Activated naive CD8-positive, alpha-beta T cell treated with anti-CD3 and anti-CD28 coated beads, Interleukin-2, amount 10 ng/mL, durations not matched to agents 7 days and 5 days (primary cell): ENCODE measurements at regions not wholly inside any gene's neighbourhood (a gene's known extent, or its start where the extent isn't known, plus 50 kb on each side); places are given as distances from the start of the nearest gene placed in this dataset.

Experiments
- ATAC-seq: fragments of 150-1000 bp; cut with Tn5 transposase; one replicate; pipeline ENCODE4 v1.10.0; 2021; ENCODE audit warnings: low read depth, moderate library complexity
- POLR2A ChIA-PET: fragments of 350-600 bp; sonication (Branson Sonifier 250); formaldehyde crosslinking; loops from one replicate; lab custom pipeline; 2021; ENCODE audit warnings: antibody characterized with exemption; lab: Charles Lee
- DNase-seq: peaks from one replicate; pipeline ENCODE4 v3.0.0; 2021
- H3K27ac Mint-ChIP-seq: one replicate; pipeline ENCODE4 v1.8.0; 2022; ENCODE audit warnings: mild to moderate bottlenecking, mixed read lengths
- H3K27me3 Mint-ChIP-seq: one replicate; pipeline ENCODE4 v1.8.0; 2022; ENCODE audit warnings: mild to moderate bottlenecking, moderate library complexity, mixed read lengths
- H3K36me3 Mint-ChIP-seq: one replicate; pipeline ENCODE4 v1.8.0; 2021; ENCODE audit warnings: mild to moderate bottlenecking, mixed read lengths
- H3K4me1 Mint-ChIP-seq: one replicate; pipeline ENCODE4 v1.8.0; 2021; ENCODE audit warnings: mixed read lengths
- H3K4me3 Mint-ChIP-seq: one replicate; pipeline ENCODE4 v1.8.0; 2022; ENCODE audit warnings: mild to moderate bottlenecking, moderate library complexity, mixed read lengths
- H3K9me3 Mint-ChIP-seq: one replicate; pipeline ENCODE4 v1.8.0; 2021; ENCODE audit warnings: mixed read lengths

GRCh38 chr2:153140498-153140897 lies 338.1 kb downstream of the RPRM start:
- Mint-ChIP-seq H3K4me3 (no peak overlapping the region), H3K27ac (no peak overlapping the region), H3K4me1 (no peaks in the 10 kb centered on the region), H3K27me3 (no peaks in the 10 kb centered on the region), H3K9me3 (no peaks in the 10 kb centered on the region), H3K36me3 (no peaks in the 10 kb centered on the region)
- DNase-seq (no peak), ATAC-seq (no peak)
- POLR2A ChIA-PET, result no interaction called here

- no peak for DNase-seq
- Mint-ChIP-seq H3K27me3 (no peaks in the 10 kb centered on the region), H3K36me3 (no peaks in the 10 kb centered on the region), H3K9me3 (no peaks in the 10 kb centered on the region), H3K4me3 (no peak overlapping the region), H3K4me1 (no peaks in the 10 kb centered on the region), H3K27ac (no peak overlapping the region)
- POLR2A ChIA-PET, result no interaction called here
- ATAC-seq, result no peak
Measured at GRCh38 chr2:153138651-153139375, 339.7 kb downstream of the RPRM start.

GRCh38 chr2:153136216-153136615 lies 342.3 kb downstream of the RPRM start:
- H3K36me3 Mint-ChIP-seq, result no peaks in the 10 kb centered on the region
- H3K27me3 Mint-ChIP-seq, result no peaks in the 10 kb centered on the region
- H3K27ac Mint-ChIP-seq, result no peak overlapping the region
- ATAC-seq (no peak), DNase-seq (no peak)
- no peak overlapping the region for H3K4me3 Mint-ChIP-seq
- POLR2A ChIA-PET, result no interaction called here
- H3K9me3 Mint-ChIP-seq, result no peaks in the 10 kb centered on the region
- no peaks in the 10 kb centered on the region for H3K4me1 Mint-ChIP-seq

- H3K27ac Mint-ChIP-seq, result no peak overlapping the region
Measured at GRCh38 chr2:153134725-153135124, 343.8 kb downstream of the RPRM start.

GRCh38 chr2:153133716-153134115 lies 344.8 kb downstream of the RPRM start:
- no peaks in the 10 kb centered on the region for H3K27me3 Mint-ChIP-seq
- H3K36me3 Mint-ChIP-seq, result no peaks in the 10 kb centered on the region
- POLR2A ChIA-PET, result no interaction called here
- H3K9me3 Mint-ChIP-seq, result no peaks in the 10 kb centered on the region
- no peaks in the 10 kb centered on the region for H3K4me1 Mint-ChIP-seq
- DNase-seq, result no peak
- no peak overlapping the region for H3K4me3 Mint-ChIP-seq
- ATAC-seq, result no peak
- H3K27ac Mint-ChIP-seq, result no peak overlapping the region

More at GRCh38 chr2:153134725-153135124, 343.8 kb downstream of the RPRM start:
- POLR2A ChIA-PET, result no interaction called here
- H3K4me3 Mint-ChIP-seq, result no peak overlapping the region
- ATAC-seq (no peak), DNase-seq (no peak)
- H3K36me3 Mint-ChIP-seq, result no peaks in the 10 kb centered on the region
- no peaks in the 10 kb centered on the region for H3K4me1 Mint-ChIP-seq
- H3K9me3 Mint-ChIP-seq, result no peaks in the 10 kb centered on the region
- H3K27me3 Mint-ChIP-seq, result no peaks in the 10 kb centered on the region

GRCh38 chr2:153132418-153132817 lies 346.1 kb downstream of the RPRM start:
- Mint-ChIP-seq H3K36me3 (no peaks in the 10 kb centered on the region), H3K9me3 (no peaks in the 10 kb centered on the region), H3K27ac (no peak overlapping the region), H3K4me1 (no peaks in the 10 kb centered on the region), H3K27me3 (no peaks in the 10 kb centered on the region), H3K4me3 (no peak overlapping the region)
- ATAC-seq, result no peak
- POLR2A ChIA-PET, result no interaction called here
- no peak for DNase-seq

GRCh38 chr2:153115141-153115540 lies 363.4 kb downstream of the RPRM start:
- Mint-ChIP-seq H3K27ac (no peak overlapping the region), H3K36me3 (no peaks in the 10 kb centered on the region), H3K4me3 (no peak overlapping the region), H3K27me3 (no peaks in the 10 kb centered on the region), H3K9me3 (no peaks in the 10 kb centered on the region), H3K4me1 (no peaks in the 10 kb centered on the region)
- no peak for ATAC-seq
- no peak for DNase-seq
- POLR2A ChIA-PET, result no interaction called here

- POLR2A ChIA-PET, result no interaction called here
- ATAC-seq, result no peak
- Mint-ChIP-seq H3K4me3 (no peak overlapping the region), H3K9me3 (no peaks in the 10 kb centered on the region), H3K27me3 (no peaks in the 10 kb centered on the region), H3K36me3 (no peaks in the 10 kb centered on the region), H3K4me1 (no peaks in the 10 kb centered on the region), H3K27ac (no peak overlapping the region)
- DNase-seq, result no peak
Measured at GRCh38 chr2:153110486-153110885, 368.1 kb downstream of the RPRM start.

- no peaks in the 10 kb centered on the region for H3K4me1 Mint-ChIP-seq
- H3K27ac Mint-ChIP-seq, result no peak overlapping the region
- no peak overlapping the region for H3K4me3 Mint-ChIP-seq
- DNase-seq (no peak), ATAC-seq (no peak)
- H3K27me3 Mint-ChIP-seq, result no peaks in the 10 kb centered on the region
- POLR2A ChIA-PET, result no interaction called here
- no peaks in the 10 kb centered on the region for H3K9me3 Mint-ChIP-seq
- no peaks in the 10 kb centered on the region for H3K36me3 Mint-ChIP-seq
Measured at GRCh38 chr2:153109793-153110192, 368.8 kb downstream of the RPRM start.

- Mint-ChIP-seq H3K27me3 (peaks cover 2% of the 10 kb centered on the region), H3K36me3 (no peaks in the 10 kb centered on the region), H3K9me3 (no peaks in the 10 kb centered on the region), H3K4me1 (no peaks in the 10 kb centered on the region), H3K27ac (no peak overlapping the region), H3K4me3 (peak overlapping the region; percentile 9)
- DNase-seq, result no peak
- no peak for ATAC-seq
- POLR2A ChIA-PET, result no interaction called here
Measured at GRCh38 chr2:153106802-153107477, 371.6 kb downstream of the RPRM start.

- no peaks in the 10 kb centered on the region for H3K9me3 Mint-ChIP-seq
- no peaks in the 10 kb centered on the region for H3K4me1 Mint-ChIP-seq
- H3K4me3 Mint-ChIP-seq, result no peak overlapping the region
- POLR2A ChIA-PET, result no interaction called here
- ATAC-seq (no peak), DNase-seq (no peak)
- H3K27me3 Mint-ChIP-seq, result peaks cover 3% of the 10 kb centered on the region
- H3K36me3 Mint-ChIP-seq, result no peaks in the 10 kb centered on the region
- no peak overlapping the region for H3K27ac Mint-ChIP-seq
Measured at GRCh38 chr2:153105829-153106578, 372.6 kb downstream of the RPRM start.

- Mint-ChIP-seq H3K4me3 (no peak overlapping the region), H3K9me3 (no peaks in the 10 kb centered on the region), H3K4me1 (no peaks in the 10 kb centered on the region), H3K27me3 (peaks cover 3% of the 10 kb centered on the region), H3K36me3 (no peaks in the 10 kb centered on the region), H3K27ac (no peak overlapping the region)
- POLR2A ChIA-PET, result no interaction called here
- DNase-seq (no peak), ATAC-seq (no peak)
Measured at GRCh38 chr2:153101187-153101586, 377.4 kb downstream of the RPRM start.

GRCh38 chr2:153100151-153100550 lies 378.4 kb downstream of the RPRM start:
- POLR2A ChIA-PET, result no interaction called here
- peaks cover 3% of the 10 kb centered on the region for H3K27me3 Mint-ChIP-seq

GRCh38 chr2:153098073-153098472 lies 379.7 kb downstream of the ARL6IP6 start:
- Mint-ChIP-seq H3K27me3 (peaks cover 3% of the 10 kb centered on the region), H3K9me3 (no peaks in the 10 kb centered on the region), H3K4me1 (no peaks in the 10 kb centered on the region), H3K4me3 (no peak overlapping the region), H3K36me3 (no peaks in the 10 kb centered on the region), H3K27ac (no peak overlapping the region)
- POLR2A ChIA-PET, result no interaction called here
- ATAC-seq (no peak), DNase-seq (no peak)

More at GRCh38 chr2:153100151-153100550, 378.4 kb downstream of the RPRM start:
- H3K9me3 Mint-ChIP-seq, result no peaks in the 10 kb centered on the region
- ATAC-seq (no peak), DNase-seq (no peak)
- no peaks in the 10 kb centered on the region for H3K36me3 Mint-ChIP-seq
- no peak overlapping the region for H3K27ac Mint-ChIP-seq
- H3K4me1 Mint-ChIP-seq, result no peaks in the 10 kb centered on the region
- H3K4me3 Mint-ChIP-seq, result no peak overlapping the region
